H7 (cell line): ENCODE measurements at regions not wholly inside any gene's neighbourhood (a gene's known extent, or its start where the extent isn't known, plus 50 kb on each side); places are given as distances from the start of the nearest gene placed in this dataset.
"Not testable (repeated sequence)": the region's sequence is repeated elsewhere in the genome, so short reads cannot be mapped to it uniquely, and the experiment has no call there.

Source experiments
- DNase-seq: peaks from one replicate; pipeline ENCODE4 v3.0.0; 2012
- H3K27me3 ChIP-seq: 2 replicates; pipeline ENCODE4 v1.6.0; 2011; ENCODE audit warnings: mild to moderate bottlenecking, low read length; ENCODE audit not compliant: control insufficient read depth, insufficient read depth
- H3K36me3 ChIP-seq: replicated peaks from 2 replicates; pipeline ENCODE4 v1.5.1; 2011; ENCODE audit warnings: low read length; ENCODE audit not compliant: control insufficient read depth, insufficient read depth
- H3K4me3 ChIP-seq: 2 replicates; pipeline ENCODE4 v1.5.1; 2011; ENCODE audit warnings: low read depth, mild to moderate bottlenecking, control low read depth, low read length, moderate library complexity; ENCODE audit not compliant: insufficient read depth

- DNase-seq = no peak
- Histone ChIP-seq H3K27me3 (no peaks in the 10 kb centered on the region), H3K4me3 (no peak overlapping the region), H3K36me3 (no peaks in the 10 kb centered on the region)
Measured at GRCh38 chr20:52434041-52434425, 242.5 kb upstream of the ZFP64 start.

- Histone ChIP-seq H3K36me3 (no peaks in the 10 kb centered on the region), H3K27me3 (no peaks in the 10 kb centered on the region), H3K4me3 (no peak overlapping the region)
- no peak for DNase-seq
Measured at GRCh38 chr20:52433326-52434040, 241.9 kb upstream of the ZFP64 start.

- no peak for DNase-seq
- H3K4me3 ChIP-seq = no peak overlapping the region
- no peaks in the 10 kb centered on the region for H3K27me3 ChIP-seq
- no peaks in the 10 kb centered on the region for H3K36me3 ChIP-seq
Measured at GRCh38 chr20:52432740-52433139, 241.2 kb upstream of the ZFP64 start.

- DNase-seq = no peak
- H3K36me3 ChIP-seq = no peaks in the 10 kb centered on the region
Measured at GRCh38 chr20:52429029-52429428, 237.4 kb upstream of the ZFP64 start.

GRCh38 chr20:52427960-52428359, 236.4 kb upstream of the ZFP64 start:
- Histone ChIP-seq H3K4me3 (no peak overlapping the region), H3K27me3 (no peaks in the 10 kb centered on the region), H3K36me3 (no peaks in the 10 kb centered on the region)
- DNase-seq = no peak

More at GRCh38 chr20:52429029-52429428, 237.4 kb upstream of the ZFP64 start:
- no peak overlapping the region for H3K4me3 ChIP-seq
- no peaks in the 10 kb centered on the region for H3K27me3 ChIP-seq

GRCh38 chr20:52426856-52427255, 235.3 kb upstream of the ZFP64 start:
- no peak overlapping the region for H3K4me3 ChIP-seq
- no peaks in the 10 kb centered on the region for H3K36me3 ChIP-seq
- no peak for DNase-seq
- no peaks in the 10 kb centered on the region for H3K27me3 ChIP-seq

- no peak for DNase-seq
- H3K4me3 ChIP-seq = no peak overlapping the region
- H3K36me3 ChIP-seq = no peaks in the 10 kb centered on the region
- no peaks in the 10 kb centered on the region for H3K27me3 ChIP-seq
Measured at GRCh38 chr20:52425701-52426100, 234.1 kb upstream of the ZFP64 start.

GRCh38 chr20:52425253-52425652, 233.7 kb upstream of the ZFP64 start:
- Histone ChIP-seq H3K36me3 (no peaks in the 10 kb centered on the region), H3K27me3 (no peaks in the 10 kb centered on the region), H3K4me3 (no peak overlapping the region)
- DNase-seq = no peak

GRCh38 chr20:52424357-52424942, 232.9 kb upstream of the ZFP64 start:
- not testable (repeated sequence) for H3K27me3 ChIP-seq, DNase-seq, H3K36me3 ChIP-seq, H3K4me3 ChIP-seq

GRCh38 chr20:52423536-52424140, 232.1 kb upstream of the ZFP64 start:
- not testable (repeated sequence) for H3K4me3 ChIP-seq, H3K36me3 ChIP-seq, DNase-seq, H3K27me3 ChIP-seq

GRCh38 chr20:52422574-52423336, 231.2 kb upstream of the ZFP64 start:
- no peaks in the 10 kb centered on the region for H3K27me3 ChIP-seq
- no peak overlapping the region for H3K4me3 ChIP-seq
- no peak for DNase-seq
- H3K36me3 ChIP-seq = no peaks in the 10 kb centered on the region

GRCh38 chr20:52420805-52421204, 229.2 kb upstream of the ZFP64 start:
- Histone ChIP-seq H3K36me3 (no peaks in the 10 kb centered on the region), H3K27me3 (no peaks in the 10 kb centered on the region), H3K4me3 (no peak overlapping the region)
- DNase-seq = no peak

- H3K4me3 ChIP-seq = no peak overlapping the region
- DNase-seq = no peak
- no peaks in the 10 kb centered on the region for H3K36me3 ChIP-seq
- H3K27me3 ChIP-seq = no peaks in the 10 kb centered on the region
Measured at GRCh38 chr20:52419205-52419604, 227.6 kb upstream of the ZFP64 start.

- Histone ChIP-seq H3K27me3 (no peaks in the 10 kb centered on the region), H3K36me3 (no peaks in the 10 kb centered on the region)
- no peak for DNase-seq
Measured at GRCh38 chr20:52416953-52417352, 225.4 kb upstream of the ZFP64 start.

GRCh38 chr20:52411611-52412010, 220.0 kb upstream of the ZFP64 start:
- Histone ChIP-seq H3K4me3 (no peak overlapping the region), H3K27me3 (no peaks in the 10 kb centered on the region), H3K36me3 (no peaks in the 10 kb centered on the region)
- no peak for DNase-seq

More at GRCh38 chr20:52416953-52417352, 225.4 kb upstream of the ZFP64 start:
- H3K4me3 ChIP-seq = no peak overlapping the region
